Activated naive CD4-positive, alpha-beta T cell treated with anti-CD3 and anti-CD28 coated beads, Interleukin-2, amount 50 U/mL, for 24 hours (primary cell): ENCODE measurements at regions not wholly inside any gene's neighbourhood (a gene's known extent, or its start where the extent isn't known, plus 50 kb on each side); places are given as distances from the start of the nearest gene placed in this dataset.
"Not testable (repeated sequence)": the region's sequence is repeated elsewhere in the genome, so short reads cannot be mapped to it uniquely, and the experiment has no call there.

Source experiments
- H3K27ac Mint-ChIP-seq: one replicate; pipeline ENCODE4 v1.8.0; 2021; ENCODE audit warnings: mild to moderate bottlenecking, mixed read lengths
- H3K27me3 Mint-ChIP-seq: one replicate; pipeline ENCODE4 v1.8.0; 2021; ENCODE audit warnings: mixed read lengths
- H3K36me3 Mint-ChIP-seq: one replicate; pipeline ENCODE4 v1.8.0; 2021; ENCODE audit warnings: mixed read lengths
- H3K4me1 Mint-ChIP-seq: one replicate; pipeline ENCODE4 v1.8.0; 2021; ENCODE audit warnings: mixed read lengths
- H3K4me3 Mint-ChIP-seq: one replicate; pipeline ENCODE4 v1.8.0; 2021; ENCODE audit warnings: mild to moderate bottlenecking, mixed read lengths
- H3K9me3 Mint-ChIP-seq: one replicate; pipeline ENCODE4 v1.8.0; 2021; ENCODE audit warnings: mixed read lengths

DNA sequence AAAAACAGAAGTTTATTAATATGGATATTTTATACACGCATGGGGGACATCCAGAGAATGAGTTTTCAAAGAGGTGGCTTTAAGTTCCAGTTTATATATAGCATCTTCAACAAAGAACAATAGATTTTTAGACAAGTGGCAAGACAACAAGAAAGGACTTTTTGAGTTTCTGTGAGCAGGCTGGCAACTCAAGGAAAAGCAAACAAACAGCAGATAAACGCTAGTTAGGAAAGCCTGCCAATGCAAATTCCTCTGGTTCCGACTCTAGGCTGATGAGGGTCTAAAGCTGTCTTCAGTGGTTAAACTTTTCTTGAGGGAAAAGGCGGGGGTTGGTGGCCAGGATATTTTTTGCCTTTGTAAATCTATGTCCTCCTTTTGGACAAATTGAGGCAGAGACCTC, 78.4 kb upstream of the EEA1 start:
- Mint-ChIP-seq H3K4me3 (no peak overlapping the region), H3K36me3 (no peaks in the 10 kb centered on the region), H3K27ac (no peak overlapping the region), H3K4me1 (no peaks in the 10 kb centered on the region), H3K9me3 (no peaks in the 10 kb centered on the region), H3K27me3 (no peaks in the 10 kb centered on the region)

DNA sequence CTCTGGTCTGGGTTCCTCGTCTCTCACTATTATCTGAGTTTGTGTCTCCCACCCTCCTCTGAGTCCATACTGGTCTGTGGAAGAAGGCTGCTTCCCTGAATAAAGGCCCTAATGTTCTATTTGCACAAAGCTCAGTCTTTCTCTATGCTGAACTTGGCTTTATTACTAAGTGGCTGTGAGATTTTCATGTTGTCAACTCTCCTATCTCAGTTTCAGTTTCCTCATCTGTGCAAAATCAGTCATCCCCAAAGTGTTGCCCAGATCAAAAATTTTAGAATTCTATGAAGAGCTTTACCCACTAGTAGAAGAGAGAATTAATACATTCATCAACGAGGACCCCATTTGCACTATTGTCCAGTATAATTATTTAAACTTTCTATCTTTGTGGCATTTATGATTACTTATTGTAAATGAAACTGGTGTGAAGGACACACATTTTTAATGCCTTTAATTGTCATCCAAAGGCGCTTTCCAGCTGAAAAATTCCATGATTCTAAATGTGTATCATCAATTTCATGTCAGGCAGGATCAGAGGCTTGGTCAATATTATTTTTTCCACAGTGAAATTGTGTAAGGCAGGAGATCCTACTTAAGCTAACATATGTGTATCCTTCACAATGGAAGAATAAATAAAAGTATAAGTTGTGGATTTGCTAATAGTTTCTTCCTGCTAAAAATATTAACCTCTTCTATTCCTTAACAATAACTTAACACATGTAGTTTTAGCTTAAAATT, 79.1 kb upstream of the EEA1 start:
- no peak overlapping the region for H3K4me3 Mint-ChIP-seq
- H3K36me3 Mint-ChIP-seq: no peaks in the 10 kb centered on the region
- no peaks in the 10 kb centered on the region for H3K4me1 Mint-ChIP-seq
- H3K27ac Mint-ChIP-seq: peak overlapping the region; percentile 25
- H3K27me3 Mint-ChIP-seq: no peaks in the 10 kb centered on the region
- H3K9me3 Mint-ChIP-seq: no peaks in the 10 kb centered on the region

DNA sequence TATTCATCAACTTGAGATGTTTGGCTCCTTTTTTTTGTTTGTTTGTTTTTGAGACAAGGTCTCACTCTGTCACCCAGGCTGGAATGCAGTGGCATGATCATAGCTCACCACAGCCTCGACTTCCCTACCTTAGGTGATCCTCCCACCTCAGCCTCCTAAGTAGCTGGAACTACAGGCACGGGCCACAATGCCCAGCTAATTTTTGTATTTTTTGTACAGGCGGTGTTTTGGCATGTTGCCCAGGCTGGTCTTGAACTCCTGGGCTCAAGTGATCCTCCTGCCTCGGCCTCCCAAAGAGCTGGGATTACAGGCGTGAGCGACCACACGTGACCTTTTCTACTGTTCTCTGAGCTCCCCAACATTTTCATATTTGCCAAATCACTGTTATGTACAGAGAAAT, 79.8 kb upstream of the EEA1 start:
- not testable (repeated sequence) for H3K4me1 Mint-ChIP-seq, H3K36me3 Mint-ChIP-seq, H3K9me3 Mint-ChIP-seq, H3K4me3 Mint-ChIP-seq, H3K27me3 Mint-ChIP-seq
- peak overlapping the region; percentile 25 for H3K27ac Mint-ChIP-seq

DNA sequence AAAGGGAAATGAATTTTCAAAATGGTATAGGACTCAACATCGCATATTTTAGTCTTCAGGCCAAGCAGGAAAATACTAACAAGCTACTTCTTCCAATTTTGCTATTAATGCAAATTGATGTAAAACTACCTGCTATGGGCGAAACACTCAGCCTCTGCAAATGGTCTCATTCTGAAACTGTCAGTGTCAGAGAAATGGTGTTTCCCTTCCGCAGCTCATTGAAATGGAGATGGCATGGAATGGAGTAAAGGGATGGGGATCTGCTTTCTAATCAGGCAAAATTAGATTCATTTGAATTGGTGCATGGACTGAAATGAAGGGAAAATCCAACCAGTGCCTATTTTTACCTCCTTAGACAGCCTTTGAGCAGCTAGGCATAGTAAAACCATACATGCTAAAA, 80.4 kb upstream of the EEA1 start:
- no peak overlapping the region for H3K4me3 Mint-ChIP-seq
- H3K27me3 Mint-ChIP-seq: no peaks in the 10 kb centered on the region
- no peaks in the 10 kb centered on the region for H3K4me1 Mint-ChIP-seq
- H3K9me3 Mint-ChIP-seq: no peaks in the 10 kb centered on the region
- no peaks in the 10 kb centered on the region for H3K36me3 Mint-ChIP-seq
- H3K27ac Mint-ChIP-seq: no peak overlapping the region

DNA sequence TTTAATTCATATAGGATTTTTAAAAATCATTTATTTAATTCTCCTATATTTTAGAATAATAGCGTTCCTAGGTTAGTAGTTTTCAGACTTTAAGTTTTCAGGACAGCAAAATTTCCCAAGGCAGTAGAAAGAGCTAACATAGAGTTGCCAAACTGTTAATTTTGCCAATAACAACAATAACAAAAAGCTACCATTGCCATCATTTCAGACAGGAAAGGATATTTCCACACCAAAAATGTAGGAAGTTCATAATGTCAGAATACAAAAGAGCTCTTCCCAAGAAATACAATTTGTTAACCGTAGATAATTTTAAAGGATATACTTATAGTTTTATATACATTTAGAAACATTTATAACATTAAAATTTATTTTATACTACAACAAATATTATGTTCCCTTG, 81.4 kb upstream of the EEA1 start:
- Mint-ChIP-seq H3K27ac (no peak overlapping the region), H3K9me3 (no peaks in the 10 kb centered on the region), H3K27me3 (no peaks in the 10 kb centered on the region), H3K4me1 (no peaks in the 10 kb centered on the region), H3K36me3 (no peaks in the 10 kb centered on the region), H3K4me3 (no peak overlapping the region)

DNA sequence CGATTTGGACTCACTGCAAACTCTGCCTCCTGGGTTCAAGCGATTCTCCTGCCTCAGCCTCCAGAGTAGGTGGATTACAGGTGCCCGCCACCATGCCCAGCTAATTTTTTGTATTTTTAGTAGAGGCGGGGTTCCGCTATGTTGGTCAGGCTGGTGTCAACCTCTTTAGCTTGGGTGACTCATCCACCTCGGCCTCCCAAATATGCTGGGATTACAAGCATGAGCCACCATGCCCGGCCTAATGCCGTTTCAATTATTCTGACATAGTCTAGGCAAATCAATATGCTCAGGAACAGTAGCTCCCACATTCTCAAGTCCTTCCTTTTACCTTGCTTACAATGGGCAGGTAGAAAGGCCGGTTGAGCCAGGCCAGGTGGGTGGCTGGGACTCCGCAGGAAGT, 82.0 kb upstream of the EEA1 start:
- H3K27ac Mint-ChIP-seq: no peak overlapping the region
- H3K36me3 Mint-ChIP-seq: no peaks in the 10 kb centered on the region
- no peak overlapping the region for H3K4me3 Mint-ChIP-seq
- no peaks in the 10 kb centered on the region for H3K4me1 Mint-ChIP-seq
- H3K9me3 Mint-ChIP-seq: no peaks in the 10 kb centered on the region
- H3K27me3 Mint-ChIP-seq: no peaks in the 10 kb centered on the region

DNA sequence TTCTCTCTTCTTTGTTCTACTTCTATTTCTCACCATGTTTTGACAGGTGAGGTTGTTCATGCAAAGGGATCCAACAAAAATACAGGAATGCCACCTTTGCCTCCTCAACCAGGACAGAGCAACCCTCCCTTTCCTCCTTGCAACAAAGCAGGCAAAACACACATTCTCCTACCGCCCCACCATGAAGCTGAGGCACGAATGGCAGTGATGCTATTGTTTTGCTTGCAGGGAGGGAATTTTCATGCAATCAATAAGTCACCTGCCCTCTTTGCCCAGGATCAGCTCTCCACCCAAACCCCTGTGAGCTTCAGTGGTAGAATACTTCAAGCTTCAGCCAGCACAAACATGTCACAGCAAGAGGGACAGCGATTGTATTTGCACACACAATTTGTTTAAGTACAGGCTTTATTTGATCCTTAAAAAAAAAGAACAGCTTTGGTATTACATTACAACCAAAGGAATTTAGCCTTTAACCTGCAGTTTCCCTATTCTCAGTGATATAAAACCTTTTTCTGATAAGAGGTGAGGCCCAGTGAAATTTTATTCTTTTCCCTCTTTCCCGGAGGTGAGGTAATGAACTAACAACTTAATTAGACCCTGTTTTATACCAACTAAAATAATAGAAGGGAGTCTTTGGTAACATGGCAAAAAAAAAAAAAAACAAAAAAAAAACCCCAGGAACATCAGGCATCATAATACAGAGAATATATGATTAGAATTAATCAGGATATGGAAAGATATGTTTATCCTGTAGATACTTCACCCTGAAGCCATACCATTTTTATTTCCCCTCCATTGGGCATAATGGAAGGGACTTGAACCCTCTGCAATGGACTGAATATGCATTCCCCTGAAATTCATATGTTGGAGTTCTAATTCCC, 87.0 kb upstream of the EEA1 start:
- Mint-ChIP-seq H3K4me1 (no peaks in the 10 kb centered on the region), H3K27ac (no peak overlapping the region), H3K9me3 (no peaks in the 10 kb centered on the region), H3K4me3 (no peak overlapping the region), H3K36me3 (no peaks in the 10 kb centered on the region), H3K27me3 (no peaks in the 10 kb centered on the region)

DNA sequence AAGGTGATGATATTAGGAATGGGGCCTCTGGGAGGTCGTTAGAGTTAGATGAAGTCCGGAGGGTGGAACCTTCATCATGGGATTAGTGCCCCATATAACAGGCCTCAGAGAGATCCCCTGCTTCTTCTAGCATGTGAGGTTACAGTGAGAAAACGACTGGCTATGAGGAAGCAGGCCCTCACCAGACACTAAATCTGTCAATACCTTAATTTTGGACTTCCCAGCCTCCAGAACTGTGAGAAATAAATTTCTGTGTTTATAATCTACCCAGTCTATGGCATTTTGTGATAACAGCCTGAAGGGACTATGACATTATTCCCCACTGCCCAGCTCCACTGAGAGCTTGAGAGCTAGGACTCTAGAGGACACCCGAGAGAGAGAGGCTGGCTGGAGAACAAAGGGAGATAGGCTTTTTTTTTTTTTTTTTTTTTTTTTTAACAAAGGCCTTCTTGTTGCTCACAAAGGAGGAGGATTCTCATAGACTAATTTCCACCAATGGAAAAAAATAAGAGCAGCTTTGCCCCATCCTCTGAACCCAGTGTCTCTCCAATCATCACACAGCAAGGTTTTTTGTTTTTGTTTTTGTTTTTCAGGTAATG, 87.8 kb upstream of the EEA1 start:
- Mint-ChIP-seq H3K27ac (no peak overlapping the region), H3K36me3 (no peaks in the 10 kb centered on the region), H3K4me3 (no peak overlapping the region), H3K4me1 (no peaks in the 10 kb centered on the region), H3K9me3 (no peaks in the 10 kb centered on the region), H3K27me3 (no peaks in the 10 kb centered on the region)

DNA sequence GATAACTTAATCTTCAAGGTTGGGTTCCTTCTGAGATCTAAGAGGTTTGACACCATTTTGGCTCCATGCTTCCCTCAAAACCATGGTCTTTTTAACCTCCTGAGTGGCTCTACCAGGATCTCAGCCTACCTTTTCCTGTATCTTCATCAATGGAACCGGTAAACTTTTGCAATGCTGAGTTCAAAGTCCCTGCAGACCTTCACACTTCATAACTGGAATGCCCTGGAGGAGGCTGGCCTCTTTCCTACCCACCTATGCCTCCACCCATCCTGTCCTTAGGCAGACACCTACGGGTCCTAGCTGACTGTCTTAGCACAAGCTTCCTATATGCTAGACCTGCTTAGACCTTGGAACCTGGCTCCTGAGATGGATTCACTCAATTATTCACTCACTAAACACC, 89.5 kb upstream of the EEA1 start:
- Mint-ChIP-seq H3K4me1 (no peaks in the 10 kb centered on the region), H3K4me3 (no peak overlapping the region), H3K36me3 (no peaks in the 10 kb centered on the region), H3K9me3 (no peaks in the 10 kb centered on the region), H3K27ac (no peak overlapping the region), H3K27me3 (no peaks in the 10 kb centered on the region)

DNA sequence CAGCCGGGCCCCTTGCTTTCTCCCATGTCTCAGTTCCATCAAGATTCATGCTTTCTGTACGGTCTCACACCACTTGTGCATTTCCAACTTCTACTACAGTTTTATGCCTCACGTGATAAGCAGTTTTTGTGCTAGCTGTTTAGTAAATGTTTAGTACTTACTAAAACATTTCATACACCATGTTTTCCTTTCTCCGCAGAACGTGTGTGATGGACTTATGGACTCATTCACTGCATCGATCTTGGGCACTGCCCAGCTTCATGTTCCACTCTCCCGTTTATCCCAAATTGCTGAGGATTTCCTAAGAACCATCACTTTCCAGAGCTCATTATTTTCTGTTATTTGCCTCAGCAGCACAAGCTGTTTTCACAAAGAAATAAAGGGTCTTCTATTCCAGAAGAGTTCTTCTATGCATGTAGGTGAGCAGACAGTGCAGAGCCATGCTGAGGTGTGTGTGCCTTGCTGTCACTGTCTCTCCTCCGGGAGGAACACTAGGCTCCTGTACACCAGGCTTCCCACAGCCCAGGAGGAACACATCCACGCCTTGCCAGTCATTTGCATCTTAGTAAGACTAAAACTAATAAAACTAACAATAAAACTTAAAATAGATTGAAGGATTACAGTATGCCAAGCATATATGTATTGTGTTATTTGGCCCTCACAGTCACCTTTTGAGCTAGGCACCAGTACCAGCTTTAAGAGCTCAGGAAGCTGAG, 90.3 kb upstream of the EEA1 start:
- Mint-ChIP-seq H3K4me1 (no peaks in the 10 kb centered on the region), H3K9me3 (no peaks in the 10 kb centered on the region), H3K27ac (no peak overlapping the region), H3K27me3 (no peaks in the 10 kb centered on the region), H3K4me3 (no peak overlapping the region), H3K36me3 (no peaks in the 10 kb centered on the region)

DNA sequence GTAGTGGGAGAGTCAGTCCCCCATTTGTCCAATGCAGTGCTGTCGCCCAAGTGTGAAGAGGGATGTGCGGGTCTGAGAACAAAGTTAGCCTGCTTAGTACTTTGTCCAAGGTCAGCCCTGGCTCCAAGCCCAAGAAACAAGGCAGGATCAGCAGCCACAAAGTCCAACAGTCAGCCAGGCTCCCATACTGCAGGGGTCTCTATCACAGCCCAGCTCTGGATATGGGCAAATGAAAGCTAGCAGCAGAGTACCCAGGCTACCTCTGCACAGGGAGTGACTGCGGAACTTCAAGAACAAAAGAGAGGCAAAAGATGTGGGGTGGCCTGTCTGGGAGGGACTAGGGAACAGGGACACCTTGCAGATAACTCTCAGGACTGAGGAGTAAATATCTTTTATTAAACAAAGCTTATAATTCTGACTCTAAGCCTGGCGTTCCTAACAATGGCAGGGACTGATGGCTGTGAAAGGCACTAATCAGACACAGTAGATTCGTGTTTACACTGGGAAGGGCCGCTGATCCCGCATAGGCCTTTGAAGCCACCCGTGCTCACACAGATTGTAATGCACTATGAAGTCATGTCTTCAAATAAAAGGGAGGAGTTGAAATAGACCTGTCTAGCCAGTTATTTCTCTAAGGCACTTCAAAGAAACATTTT, 91.0 kb upstream of the EEA1 start:
- Mint-ChIP-seq H3K27me3 (no peaks in the 10 kb centered on the region), H3K4me1 (no peaks in the 10 kb centered on the region), H3K9me3 (no peaks in the 10 kb centered on the region), H3K4me3 (no peak overlapping the region), H3K27ac (no peak overlapping the region), H3K36me3 (no peaks in the 10 kb centered on the region)

DNA sequence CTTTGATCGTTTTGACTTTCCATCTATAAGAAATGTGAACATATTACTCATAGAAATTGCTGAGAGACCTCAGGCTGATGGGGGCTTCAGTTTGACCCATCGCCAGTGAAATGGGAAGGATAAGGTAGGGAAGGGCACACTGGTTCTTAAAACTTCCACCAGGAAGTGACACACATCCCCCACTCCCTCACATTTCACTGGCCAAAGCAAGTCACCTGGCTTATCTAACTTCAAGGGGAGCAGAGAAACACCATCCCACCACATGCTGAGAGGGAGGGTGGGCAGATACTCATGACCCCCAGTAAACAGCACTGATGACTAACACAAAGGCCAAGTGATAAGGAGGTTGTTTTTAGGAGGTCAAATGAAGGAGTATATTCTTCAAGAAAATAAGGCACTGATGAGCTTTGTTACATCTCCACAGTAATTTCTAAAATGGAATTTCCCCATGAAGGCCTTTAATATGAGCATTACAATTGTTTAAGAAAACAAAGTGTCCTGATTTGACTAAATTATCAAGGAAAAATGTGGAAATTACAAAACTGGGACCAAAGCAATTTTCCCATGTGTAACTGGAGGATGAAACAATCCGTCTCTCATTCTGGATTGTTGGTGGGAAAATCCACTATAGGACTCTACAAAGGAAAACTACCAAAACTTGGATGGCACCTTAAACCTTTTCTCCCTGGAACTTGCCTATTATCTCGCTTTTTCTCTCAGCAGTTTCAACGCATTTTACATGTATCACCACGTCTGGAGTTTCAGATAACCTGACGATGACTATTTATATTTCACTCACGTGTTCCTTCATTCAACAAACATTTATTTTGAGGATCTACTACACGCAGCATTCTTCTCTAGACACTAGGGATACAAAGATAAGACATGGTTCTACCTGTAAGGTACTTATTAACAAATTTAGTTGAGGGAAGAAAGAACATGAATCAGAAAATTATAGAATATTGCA, 91.8 kb upstream of the EEA1 start:
- Mint-ChIP-seq H3K36me3 (no peaks in the 10 kb centered on the region), H3K27ac (no peak overlapping the region), H3K4me3 (no peak overlapping the region), H3K9me3 (no peaks in the 10 kb centered on the region), H3K4me1 (no peaks in the 10 kb centered on the region), H3K27me3 (no peaks in the 10 kb centered on the region)

DNA sequence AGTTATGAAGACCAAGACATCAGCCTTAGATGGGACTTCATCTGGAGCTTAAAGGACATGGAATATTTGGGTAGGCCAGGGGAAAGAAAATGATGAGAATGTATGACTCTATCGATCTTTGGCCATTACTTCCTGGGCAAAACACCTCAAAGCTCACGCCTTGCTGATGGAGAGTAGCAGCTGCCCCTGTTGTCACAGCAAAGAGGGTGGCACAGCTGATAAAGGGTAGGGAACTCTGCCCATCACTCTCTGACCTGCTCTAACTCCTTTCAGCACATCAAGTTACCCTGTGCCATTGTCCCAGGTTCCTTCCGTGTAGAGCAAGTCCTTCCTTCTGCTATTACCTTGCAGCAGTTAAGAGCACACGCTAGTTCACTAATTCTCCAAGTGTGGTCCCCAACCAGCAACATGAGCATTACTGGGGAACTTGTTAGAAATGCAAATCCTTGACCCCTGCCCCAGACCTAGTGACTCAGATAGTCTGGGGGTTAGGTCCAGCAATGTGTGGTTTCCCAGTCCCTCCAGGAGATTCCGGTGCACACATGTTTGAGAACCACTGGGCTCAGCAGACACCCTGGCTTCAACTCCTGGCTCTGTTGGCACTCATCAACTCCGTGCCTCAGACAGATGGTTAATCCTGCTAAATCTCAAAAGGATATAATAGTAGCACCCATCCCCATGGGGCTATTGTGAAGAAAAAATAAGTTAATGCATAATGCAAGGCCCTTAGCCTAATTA, 93.7 kb upstream of the EEA1 start:
- Mint-ChIP-seq H3K36me3 (no peaks in the 10 kb centered on the region), H3K27ac (no peak overlapping the region), H3K4me3 (no peak overlapping the region), H3K4me1 (no peaks in the 10 kb centered on the region), H3K27me3 (no peaks in the 10 kb centered on the region), H3K9me3 (no peaks in the 10 kb centered on the region)
